ENCODE measurements at regions not wholly inside any gene's neighbourhood (a gene's known extent, or its start where the extent isn't known, plus 50 kb on each side); places are given as distances from the start of the nearest gene placed in this dataset.

DNA sequence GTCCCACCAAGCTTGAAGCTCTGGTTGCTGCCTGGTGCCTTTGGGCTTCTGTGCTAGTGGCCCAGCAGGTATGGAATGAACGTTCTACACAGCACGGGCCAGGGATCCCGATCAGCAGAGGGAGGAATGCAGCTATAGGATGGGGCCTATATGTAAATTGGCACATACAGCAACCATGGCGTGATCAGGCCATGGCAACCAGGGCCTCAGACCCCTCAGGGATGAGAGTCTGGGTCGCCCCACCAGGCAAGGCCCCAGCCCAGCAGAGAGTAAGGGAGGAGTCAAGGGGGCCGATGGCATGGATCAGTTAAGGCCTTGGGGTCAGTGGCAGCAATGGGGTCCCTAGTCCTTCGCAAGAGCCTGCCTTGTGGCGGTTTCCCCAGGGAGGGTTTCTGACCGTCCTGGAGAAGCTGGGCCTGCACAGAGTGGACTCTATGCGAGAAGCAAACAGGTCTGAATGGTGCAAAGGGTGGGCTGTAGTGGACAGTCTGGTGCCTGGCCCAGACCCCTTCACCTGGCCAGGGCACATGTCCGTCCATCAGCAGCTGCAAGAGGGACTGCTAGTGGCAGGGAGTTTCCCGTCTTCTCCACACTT, 98.2 kb upstream of the SLC22A11 start:
- no peak for DNase-seq (ENCODE audit: low spot score)

DNA sequence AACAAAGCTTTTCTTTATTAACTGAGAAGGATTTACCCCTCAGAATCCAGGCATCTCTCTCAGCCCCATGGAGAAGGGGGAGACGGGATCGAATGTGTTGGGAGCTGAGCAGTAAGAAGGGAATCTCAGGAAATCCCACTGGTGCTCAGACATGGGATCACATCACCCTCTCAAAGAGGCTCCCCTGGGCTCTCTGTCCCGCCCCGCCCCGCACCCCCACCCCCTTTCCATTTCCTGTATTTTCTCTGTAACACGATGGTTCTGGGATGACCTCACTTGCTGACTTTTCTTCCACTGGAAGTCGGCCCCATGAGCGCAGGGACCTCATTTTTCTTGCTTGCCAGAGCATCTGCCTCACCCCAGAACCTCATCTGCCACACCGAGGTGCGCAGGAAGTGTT, 96.7 kb upstream of the SLC22A11 start:
- peak; percentile 33 for DNase-seq (ENCODE audit: low spot score)

DNA sequence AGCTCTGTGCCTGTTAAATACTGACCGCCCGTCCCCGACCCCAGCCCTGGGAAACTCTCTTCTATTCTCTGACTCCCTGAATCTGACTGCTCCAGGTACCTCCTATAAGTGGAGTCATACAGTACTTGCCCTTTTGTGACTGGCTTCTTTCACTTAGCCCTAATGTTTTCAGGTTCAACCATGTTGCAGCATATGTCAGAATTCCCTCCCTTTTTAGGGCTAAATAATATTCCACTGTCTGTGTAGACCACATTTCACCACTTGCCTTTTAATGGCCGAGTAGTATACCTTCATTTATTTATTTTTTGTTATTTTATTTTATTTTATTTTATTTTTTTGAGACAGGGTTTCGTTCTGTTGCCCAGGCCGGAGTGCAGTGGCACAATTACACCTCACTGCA, 96.1 kb upstream of the SLC22A11 start:
- no peak for DNase-seq (ENCODE audit: low spot score)

DNA sequence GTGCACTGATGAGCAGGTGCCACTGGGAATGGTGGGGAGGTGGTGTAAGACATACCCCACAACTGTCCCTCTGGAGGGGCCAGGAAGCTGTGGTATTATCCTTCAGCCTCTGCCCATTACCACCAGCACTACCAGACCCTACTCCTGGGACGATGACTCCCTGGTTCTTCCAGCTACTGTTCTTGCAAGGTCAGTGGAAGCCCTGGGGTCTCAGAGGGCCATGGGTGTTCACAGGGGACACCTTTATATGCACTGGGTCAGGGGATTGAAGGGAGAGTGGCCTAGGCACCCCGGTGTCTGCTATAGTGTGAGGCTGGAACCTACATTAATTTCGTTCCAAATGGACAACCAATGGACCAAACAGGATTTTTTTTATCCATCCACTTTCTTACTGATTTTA, 94.7 kb upstream of the SLC22A11 start:
- no peak for DNase-seq (ENCODE audit: low spot score)

DNA sequence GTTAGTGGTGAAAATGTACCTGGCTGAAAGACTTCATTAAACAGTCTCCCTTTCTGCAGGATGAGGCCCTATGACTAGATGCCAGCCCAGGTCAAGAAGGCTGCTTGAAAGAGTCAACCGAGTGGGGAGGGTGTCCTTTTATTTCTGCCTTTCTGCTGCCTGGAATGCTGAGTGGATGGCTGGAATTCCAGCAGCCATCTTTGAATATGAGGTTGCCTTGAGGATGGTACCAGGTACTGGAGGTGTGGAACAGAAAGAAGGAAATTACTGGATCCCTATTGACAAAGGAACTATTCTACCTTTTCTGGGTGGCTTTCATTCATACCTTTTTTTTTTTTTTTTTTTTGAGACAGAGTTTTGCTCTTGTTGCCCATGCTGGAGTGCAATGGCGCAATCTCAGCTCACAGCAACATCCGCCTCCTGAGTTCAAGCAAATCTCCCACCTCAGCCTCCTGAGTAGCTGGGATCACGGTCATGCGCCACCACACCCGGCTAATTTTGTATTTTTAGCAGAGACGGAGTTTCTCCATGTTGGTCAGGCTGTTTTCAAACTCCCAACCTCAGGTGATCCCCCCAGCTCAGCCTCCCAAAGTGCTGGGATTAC, 89.5 kb upstream of the SLC22A11 start:
- DNase-seq (ENCODE audit: low spot score), result no peak

DNA sequence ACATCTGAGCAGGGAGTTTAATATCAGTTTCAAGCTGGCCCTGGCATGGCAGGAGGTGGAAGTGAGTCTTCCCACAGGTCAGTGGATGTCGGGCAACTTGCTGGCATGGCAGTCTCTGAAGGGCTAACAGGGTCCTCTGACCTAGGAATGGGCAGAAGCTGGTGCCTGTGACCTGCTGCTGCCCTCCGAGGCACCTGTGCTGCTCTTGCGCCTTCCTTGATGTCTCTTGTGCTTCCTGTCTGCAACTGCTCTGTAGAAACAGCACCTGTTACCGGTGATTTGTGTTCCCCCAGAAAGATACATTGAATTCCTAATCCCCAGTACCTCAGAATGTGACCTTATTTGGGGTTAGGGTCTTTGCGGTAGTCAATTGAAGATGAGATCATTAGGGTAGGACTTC, 86.5 kb upstream of the SLC22A11 start:
- no peak for DNase-seq (ENCODE audit: low spot score)

DNA sequence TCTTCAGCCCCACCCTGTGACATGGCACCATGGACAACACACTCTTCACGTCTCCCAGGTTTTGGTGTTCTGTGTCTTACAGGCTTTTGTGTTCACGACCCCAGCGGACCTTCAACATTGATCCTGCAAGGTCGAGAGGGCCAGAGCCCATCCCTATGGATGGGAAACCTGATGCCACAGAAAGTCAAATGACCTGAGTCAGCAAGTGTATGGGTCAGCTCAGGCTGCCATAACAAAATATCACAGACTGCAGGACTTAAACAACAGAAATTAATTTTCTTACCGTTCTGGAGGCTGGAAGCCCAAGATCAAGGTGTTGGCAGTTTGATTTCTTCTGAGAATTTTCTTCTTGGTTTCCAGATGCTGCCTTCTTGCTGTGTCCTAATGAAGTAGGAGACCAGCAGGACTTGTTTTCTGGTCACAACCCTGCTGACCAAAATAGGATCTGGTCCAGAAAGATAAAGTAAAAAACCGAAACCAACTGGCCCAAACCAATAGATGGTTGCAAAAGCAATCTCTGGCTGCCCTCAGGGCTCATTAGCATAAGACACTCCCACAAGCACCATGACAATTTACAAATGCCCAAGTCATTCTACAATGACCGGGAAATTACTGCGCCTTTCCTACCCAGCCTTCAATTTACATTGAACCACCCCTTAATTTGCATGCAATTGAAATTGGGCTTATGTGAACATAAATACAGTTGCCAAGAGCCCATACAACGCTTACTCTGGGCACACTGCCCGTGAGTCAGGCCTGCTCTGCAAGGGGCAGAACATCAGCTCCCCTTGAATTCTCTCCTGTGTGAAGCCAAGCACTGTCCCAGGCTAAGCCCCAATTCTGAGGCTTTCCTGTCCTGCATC, 82.9 kb upstream of the SLC22A11 start:
- no peak for DNase-seq (ENCODE audit: low spot score)

DNA sequence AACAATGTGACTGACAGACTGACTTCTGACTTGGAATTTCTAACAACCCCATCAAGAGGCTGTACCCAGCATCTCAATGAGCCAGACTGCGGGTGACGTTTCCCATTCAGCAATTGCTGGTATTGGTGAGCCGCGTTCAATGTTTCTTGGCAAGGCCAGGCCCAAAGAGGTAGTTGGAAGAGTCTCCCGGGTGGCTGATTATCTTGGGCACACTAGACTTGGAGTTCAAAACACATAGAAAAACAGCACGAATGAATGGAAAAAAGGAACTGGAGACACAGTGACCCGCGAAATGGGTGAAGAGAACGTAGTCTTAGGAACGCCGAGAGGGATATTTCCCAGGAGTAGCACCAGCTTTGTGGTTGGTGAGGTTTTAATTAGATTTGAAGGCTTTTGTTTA, 81.1 kb upstream of the SLC22A11 start:
- DNase-seq (ENCODE audit: low spot score), result no peak

DNA sequence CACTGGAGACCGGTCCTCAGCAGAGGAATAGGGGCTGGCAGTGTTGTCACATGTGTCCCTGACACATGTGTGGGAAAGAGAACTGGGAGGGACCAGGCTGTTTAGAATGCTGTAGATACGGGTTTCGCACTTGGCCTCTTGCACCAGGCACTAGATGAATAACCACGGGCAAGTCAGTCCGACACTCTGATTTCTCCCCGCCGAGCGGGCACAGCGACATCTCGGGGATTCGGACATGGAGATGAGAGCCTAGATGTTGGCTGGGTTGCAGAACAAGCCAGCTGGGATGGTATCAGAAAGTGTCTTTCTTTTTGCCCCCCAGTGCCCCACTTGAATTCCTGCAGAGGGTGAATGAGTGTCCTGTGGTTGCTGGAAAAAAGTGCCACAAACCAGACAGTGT, 80.6 kb upstream of the SLC22A11 start:
- no peak for DNase-seq (ENCODE audit: low spot score)

DNA sequence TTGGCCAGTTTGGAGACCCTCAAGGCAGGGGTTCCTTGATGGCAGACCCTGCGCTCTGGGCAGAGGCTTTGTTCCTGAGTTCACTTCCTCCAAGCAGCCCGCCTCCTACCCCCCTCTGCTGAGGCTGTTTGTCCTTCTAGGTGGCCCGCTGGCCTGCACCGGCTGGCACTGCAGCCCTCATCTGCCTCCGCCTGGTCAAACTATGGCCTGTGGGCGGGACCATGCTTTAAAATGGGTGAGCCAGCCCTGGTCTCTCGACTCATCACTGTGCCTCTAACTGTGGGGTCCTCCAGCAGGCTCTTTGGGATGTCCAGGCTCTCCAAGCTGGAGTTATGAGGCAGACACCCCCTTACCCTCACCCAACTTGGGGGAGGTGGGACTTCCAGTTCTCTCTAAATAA, 78.9 kb upstream of the SLC22A11 start:
- DNase-seq (ENCODE audit: low spot score), result no peak

DNA sequence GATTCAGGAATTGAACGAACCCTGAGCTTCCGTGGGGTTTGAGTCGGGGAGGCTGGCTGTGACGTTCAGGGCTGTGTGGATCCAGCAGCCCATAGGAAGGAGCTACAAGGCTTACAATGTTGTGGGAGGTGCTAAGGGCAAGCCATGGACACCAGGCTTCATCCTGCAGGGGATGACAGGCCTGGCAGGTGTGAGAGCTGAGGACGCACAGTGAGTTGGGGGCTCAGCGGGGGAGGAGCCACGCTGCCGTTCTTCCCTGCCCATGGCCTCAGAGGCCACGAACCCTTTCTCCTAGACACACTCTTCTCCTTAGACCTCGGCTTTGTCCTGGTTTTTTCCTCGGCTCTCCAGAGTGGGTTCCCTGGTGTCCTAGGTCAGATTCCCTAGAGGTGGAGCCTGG, 78.1 kb upstream of the SLC22A11 start:
- no peak for DNase-seq (ENCODE audit: low spot score)

DNA sequence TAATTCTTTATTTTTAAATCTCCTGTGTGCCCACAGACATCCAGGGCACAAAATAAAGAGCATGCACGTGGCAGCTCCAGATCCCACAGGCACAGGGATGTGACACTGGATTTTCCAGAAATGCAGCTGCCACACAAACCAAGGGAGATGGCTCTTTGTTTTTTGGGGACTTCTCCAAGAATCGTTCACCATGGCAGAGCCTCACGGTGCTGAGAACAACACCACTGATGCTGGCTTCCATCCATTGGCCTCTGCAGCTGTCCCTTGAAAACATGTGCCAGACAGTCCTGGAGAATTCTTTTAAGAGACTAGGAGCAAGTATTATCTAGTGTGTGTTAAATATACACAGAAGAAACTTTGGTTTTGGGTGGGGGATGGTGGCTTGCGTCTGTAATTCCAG, 73.2 kb upstream of the SLC22A11 start:
- DNase-seq (ENCODE audit: low spot score), result no peak

DNA sequence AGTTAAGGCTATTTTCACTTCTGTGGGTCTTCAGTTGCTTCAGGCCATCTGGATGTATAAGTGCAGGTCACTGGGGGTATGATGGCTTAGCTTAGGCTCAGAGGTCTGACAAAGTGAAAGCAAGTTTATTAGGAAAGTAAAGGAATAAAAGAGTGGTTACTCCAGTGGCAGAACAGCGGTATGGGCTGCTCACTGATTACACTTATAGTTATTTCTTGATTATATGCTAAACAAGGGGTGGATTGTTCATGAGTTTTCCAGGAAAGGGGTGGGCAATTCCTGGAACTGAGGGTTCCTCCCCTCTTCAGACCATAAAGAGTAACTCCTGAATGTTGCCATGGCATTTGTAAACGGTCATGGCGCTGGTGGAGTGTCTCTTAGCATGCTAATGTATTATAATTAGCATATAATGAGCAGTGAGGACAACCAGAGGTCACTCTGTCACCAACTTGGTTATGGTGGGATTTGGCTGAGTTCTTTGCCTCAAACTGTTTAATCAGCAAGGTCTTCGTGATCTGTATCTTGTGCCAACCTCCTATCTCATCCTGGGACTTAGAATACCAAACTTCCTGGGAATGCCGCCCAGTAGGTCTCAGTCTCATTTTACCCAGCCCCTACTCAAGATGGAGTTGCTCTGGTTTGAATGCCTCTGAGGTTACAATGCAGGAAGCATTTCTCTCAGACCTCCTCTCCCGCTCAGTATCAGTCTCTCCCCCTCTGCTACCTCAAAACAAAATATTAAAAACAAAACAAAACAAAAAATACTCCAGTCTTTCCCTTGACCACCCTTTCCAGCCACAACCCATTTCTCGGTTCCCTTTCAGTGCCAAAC, 71.3 kb upstream of the SLC22A11 start:
- DNase-seq (ENCODE audit: low spot score), result no peak

DNA sequence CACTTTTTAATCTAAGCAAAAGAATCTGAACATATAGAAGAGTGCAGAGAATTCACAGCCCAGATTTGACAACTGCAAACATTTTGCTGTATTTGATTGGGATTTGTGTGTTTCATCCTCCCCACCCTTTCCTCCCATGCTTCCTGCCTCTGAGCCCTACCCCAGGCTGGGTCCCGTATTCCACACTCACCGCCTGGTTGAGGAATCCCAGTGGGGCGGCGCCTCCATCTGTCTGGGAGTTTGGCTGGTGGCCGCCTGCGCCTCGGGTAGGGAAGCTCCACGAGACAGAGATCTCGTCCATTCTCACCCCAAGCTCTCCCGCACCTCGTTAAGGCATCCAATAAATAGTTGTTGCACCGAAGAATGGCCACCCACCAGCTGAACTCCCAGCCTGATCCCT, 70.7 kb upstream of the SLC22A11 start:
- DNase-seq (ENCODE audit: low spot score), result no peak

DNA sequence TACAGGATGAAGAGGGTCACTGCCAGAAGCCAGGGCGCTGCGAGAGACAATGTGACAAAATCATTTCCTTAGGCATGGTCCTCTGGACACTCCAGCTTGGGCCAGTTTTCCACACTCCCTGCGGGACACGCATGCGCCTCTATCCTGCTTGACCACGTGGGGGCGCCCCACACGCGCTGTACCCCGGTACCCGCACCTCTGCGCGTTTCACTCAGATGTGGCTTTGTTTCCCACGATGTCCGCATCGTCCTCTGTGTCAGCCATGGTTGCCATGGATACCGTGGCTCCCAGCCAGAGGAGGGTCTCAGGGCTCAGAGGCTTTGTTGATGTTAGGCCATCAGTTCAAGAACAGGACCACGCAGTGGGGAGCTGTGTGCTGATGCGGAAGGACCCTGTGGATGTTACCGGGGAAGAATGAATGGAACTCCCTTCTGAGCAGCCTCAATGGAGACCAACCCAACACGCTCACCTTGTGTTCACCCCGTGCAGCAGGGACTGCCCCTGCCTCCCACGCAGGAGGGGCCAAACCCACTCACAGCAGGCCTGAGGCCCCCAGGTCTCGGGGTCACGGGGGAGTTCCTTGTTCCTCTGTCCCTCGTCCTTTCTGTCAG, 65.8 kb upstream of the SLC22A11 start:
- DNase-seq (ENCODE audit: low spot score), result peak; percentile 76

DNA sequence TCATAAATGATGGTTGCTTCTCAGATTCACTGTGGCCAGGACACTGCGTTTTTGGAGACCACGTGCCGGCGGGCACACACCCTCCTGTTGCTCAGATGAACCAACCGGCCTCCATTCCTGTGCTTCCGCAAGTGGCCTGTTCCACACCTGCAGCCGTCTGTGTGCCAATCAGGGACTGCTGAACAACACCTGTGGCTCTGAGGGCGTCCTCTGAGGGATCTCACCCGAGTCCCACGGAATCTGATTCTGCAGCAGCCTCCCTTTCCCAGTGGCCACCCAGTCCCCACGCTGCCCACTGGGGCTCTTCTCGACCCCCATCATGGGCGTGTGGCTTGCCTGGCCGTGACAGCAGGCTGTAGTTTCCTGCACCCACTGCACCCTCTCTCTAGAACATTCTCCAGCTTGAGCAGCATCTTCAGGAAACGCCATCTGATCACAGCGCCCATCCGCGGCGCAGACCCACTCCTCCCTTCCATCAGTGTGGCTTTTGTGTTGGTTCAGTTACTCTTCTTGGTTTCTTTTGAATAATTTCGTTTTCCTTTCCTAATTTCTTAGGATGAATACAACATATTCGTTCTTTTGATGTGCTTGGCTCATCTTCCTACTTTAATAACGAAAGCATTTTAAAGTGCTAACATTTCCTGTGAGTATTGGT, 65.1 kb upstream of the SLC22A11 start:
- no peak for DNase-seq (ENCODE audit: low spot score)

DNA sequence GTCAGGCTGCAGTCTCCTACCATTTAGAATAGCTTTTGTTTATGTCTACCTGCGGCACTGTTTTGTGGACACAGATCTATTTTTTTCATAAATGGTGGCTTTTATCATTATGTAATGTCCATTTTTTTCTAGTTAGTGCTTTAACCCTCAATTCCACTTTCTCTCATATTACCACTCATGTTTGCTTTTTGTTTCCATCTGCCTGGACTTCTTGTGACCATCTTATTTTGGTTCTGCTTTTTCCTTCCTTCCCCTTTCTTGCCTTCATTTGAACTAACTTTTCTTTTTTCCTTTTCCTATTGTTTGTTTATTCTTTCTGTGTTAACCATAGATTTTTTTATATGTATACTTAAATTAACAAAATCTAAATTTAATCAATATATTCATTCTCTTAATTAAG, 63.2 kb upstream of the SLC22A11 start:
- DNase-seq (ENCODE audit: low spot score), result no peak

DNA sequence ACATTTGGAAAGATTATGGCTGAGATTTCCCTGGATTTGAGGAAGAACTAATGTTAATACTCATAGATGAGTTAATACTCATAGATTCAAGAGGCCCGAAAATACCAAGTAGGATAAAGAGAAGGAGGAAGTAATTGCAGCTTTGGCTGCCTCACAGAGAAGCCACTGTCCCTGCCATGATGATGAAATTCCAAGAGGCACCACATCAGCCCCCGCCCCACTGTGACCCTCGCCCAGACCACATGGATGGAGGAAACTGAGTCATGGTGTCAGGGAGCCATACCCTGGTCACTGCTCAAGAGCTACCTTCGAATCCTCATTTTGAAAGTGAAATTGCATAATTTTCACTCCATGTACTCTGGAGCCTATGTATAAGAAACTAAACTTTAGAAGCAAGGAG, 57.6 kb upstream of the SLC22A11 start:
- no peak for DNase-seq (ENCODE audit: low spot score)

DNA sequence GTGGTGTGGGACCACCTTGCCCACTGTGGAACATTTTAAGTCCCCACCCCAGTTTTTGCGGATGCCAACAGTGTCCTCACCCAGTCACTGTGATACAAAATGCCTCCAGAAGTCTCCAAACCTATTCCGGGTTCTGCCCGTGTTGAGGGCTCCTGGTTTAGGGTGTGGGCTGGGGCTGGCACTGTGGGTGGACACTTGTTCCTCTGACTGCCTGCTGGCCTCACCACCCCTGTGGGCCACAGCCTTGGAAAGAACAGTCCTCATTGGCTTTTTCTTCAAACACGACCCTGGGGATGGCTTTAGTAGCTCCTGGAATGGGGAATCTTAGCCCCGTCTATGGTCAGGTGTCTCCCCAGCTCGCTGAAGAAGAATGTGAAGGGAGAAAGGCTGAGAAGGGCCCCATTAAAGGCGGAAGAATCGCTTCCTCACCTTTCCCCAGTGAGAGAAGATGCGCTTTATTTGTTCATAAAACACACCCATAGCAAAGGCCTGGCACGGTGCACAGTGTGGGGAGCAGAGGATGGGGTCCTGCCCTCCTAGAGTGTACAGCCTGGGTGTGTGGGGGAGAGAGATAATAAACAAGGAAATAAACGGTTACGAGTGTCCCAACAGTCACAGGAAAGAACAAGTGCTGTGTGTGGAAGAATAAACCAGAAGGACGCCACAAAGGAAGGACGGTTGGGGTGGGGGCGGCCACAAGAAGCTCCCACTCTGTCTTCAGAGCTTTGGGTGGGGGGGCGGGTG, 56.3 kb upstream of the SLC22A11 start:
- no peak for DNase-seq (ENCODE audit: low spot score)

DNA sequence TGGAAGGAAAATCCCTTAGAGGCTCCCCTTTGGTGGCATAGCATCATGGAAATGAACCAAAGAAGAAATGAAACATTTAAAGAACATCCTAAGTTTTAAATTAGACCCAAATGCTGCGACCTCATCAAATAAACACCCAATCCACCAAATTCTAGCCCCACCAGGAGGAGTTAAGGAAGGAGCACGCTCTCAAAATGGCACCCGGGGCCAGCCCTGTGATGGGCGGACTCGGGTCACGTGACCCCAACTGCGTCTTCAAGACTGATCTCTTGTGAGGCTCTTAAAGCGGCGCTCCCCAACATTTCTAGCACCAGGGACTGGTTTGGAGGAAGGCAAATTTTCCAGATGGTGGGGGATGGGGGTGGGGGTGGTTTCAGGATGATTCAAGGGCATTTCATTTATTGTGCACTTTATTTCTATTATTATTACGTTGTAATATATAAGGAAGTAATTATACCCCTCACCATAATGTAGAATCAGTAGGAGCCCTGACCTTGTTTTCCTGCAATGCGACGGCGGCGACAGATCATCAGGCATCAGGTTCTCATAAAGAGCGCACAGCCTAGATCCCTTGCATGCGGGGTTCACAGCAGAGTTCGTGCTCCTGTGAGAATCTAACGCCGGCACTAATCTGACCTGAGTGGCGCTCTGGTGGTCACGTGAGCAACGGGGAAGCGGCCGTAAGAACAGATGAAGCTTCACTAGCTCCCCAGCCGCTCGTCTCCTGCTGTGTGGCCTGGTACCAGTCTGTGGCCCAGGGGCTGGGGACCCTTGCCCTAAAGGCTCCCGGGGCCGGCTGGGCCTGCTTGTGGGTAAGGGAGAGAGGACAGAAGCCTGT, 55.3 kb upstream of the SLC22A11 start:
- no peak for DNase-seq (ENCODE audit: low spot score)
